DMS114 treated with DMSO at 0.1 percent for 48 hours (cell line): ENCODE measurements at regions not wholly inside any gene's neighbourhood (a gene's known extent, or its start where the extent isn't known, plus 50 kb on each side); places are given as distances from the start of the nearest gene placed in this dataset.
"Not testable (repeated sequence)": the region's sequence is repeated elsewhere in the genome, so short reads cannot be mapped to it uniquely, and the experiment has no call there.

Experiments
- DNase-seq: peaks from one replicate; lab custom pipeline; 2025; ENCODE audit not compliant: unreplicated experiment; lab: John Stamatoyannopoulos, UW

DNA sequence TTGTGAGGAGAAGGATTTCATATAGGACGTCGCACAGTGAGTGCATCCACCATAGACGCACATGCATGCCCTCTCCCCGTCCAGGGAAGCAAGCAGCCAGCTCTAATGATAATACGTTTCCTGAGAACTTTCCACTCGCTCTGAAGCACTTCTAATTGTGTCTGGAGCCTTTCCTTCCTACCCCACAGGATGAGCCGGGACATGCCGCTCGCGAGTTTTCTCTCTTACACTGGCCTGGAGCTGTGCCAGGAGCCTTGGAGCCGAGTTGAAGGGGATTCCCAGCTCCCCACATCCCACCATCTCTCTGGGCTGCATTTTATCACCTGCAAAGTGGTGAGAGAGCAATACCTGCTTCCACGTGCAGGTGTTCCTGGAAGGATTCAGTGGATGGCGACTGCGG is 368.1 kb downstream of the C16orf95 start:
- DNase-seq: no peak

DNA sequence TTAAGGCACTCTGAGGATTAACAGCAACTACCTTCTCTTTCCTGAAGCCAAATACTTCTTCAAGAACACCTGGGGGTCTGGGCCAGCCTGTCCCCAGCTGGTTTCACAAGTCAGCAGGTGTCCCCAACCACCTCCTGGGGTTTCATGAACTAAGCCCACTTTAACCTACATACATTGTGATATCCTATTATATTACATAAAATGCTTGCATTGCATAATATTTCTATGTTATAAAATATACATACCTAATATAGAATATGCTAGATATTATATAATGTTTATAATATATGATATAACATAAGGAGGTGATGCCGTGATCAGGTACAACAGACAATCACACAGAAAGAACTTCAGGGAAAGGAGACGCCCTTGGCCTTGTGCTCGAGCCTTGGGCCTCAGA is 367.6 kb downstream of the C16orf95 start:
- no peak for DNase-seq

DNA sequence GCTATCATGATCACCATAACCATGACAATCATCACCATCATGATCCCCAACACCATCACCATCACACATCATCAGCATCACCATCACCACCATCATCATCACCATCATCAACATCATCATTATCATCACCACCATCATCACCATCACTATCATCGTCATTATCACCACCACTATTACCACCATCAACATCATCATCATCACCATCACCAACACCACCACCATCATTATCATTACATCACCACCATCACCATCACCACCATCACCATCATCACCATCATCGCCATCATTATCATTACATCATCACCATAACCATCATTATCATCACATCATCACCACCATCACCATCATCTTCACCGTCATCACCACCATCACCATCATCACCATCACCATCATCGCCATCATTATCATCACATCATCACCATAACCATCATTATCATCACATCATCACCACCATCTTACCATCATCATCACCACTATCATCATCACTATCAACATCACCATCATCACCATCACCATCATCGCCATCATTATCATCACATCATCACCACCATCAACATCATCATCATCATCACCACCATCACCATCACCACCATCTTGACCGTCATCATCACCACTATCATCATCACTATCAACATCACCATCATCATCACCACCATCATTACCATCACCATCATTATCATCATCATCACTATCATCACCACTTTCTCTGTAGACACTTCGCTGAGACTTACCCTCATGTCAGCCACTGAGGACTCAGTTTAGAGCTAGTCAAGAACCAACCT is 366.0 kb downstream of the C16orf95 start:
- no peak for DNase-seq

DNA sequence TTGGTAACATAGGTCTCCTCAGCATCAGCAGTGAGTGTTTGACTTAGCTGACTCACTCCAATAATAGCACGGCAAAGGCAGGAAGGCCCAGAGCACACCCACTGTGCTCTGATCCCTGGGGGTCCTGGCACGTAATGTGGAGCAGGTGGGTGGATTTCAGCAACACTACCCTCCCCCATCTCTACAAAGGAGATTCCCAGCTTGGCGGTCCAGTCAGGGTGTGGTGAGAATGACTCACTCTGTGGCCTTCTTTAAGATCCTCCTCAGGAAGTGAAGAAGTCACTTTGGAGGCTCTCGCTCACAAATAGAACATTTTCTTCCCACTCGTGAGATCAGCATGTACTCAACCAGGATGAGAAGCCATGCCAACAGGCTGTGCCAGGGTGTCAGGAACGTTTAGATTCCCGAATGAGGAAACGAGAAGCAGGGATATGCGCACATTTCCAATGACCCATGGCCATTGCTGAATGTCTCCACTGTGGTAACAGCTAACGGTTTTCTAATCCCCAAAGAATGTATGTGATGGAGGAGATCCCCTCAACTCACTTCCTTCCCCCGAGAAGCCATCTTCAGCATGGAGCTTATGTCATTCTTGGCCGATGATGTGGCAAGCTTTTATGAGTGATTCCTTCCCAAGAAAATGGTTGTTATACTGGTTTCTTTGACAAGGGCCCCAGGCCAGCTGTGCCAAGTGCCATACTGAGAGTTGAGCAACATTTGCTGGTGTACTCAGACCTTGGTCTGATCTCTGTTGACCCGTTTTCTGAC is 365.2 kb downstream of the C16orf95 start:
- no peak for DNase-seq

DNA sequence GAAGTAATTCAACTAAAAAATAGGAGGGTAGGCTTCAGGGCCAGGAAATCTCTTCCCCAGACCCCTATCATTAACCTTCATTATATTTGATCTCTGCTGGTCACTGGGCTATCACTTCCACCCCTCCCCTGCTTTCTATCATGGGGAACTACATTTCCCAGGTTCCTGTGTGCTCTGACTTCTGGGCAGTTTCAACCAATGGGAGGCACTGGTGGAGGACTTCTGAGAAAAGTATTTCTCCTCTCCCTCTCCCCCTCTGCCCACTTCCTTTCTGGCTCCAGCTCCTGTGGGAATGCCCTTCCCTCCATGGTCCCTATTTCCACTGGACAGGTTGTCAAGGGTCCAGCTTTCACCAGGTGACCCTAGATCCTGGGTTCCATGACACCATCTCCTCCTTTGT is 364.4 kb downstream of the C16orf95 start:
- no peak for DNase-seq

DNA sequence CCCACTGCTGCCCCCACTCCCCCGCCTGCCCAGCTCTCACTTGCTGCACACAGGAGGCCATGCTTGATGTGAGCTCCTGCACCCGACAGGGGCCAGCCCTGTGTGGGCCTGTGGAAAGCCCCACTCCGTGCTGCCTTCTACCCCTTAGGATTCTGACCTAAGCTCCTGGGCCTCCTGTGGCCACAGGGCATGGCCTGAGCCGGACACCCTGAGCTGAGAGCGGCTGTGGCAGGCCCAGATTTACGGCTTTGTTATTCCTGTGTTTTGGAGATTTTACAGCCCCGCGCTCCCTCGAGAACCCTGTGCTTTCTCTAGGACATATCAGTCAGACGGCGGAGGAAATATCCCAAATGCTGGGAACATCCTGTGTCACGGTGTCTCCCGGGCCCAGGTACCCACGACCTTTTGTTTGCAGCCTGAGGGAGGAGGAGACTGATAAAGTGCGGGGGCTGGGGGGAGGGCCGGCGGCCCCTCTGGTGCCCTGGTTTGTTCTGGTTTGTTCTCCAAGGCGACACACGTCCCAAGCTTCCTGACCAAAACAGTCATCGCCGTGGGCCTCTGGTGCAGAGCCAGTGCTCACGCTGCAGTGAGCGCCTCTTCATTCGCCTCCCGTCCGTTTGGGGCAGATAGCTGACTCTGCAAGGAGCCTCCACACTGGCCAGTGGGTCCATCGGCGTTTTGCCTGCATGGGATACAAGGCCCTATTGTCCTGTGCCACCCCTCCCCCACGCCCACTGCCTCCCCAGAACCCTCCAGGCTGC is 363.4 kb downstream of the C16orf95 start:
- DNase-seq: no peak

DNA sequence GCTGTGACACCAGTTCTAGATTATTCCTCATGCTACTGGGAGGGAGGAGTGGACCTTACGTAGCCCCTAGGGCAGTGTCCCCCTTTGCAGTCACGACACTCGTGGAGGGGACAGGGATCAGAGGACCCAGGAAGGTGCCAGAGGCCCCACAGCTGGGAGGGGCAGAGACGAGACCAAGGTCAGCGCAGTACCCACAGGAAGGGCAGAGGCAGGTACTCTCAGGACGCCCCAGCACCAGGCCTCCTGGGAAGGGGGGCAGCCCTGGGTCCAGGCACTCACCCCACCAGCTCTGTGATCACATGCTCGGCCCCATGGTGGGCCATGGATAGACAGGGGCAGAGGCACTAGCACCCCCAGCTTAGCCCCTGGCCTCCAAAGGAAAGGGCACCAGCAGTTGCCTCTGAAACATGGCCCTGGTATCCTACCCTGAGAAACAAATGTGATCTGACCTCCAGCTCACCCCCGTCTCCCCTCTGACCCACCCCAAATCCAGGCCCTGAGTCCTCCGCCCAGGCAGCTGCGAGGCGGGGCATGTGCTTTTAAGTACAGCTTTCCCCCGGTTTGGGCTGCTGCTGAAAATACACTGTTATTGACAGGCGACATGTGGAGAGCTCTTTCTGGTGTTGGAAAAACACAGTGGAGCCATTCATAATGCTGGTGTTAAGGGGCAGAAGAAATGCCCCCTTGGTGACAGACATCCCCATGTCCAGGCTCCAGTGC is 361.9 kb downstream of the C16orf95 start:
- DNase-seq: no peak

DNA sequence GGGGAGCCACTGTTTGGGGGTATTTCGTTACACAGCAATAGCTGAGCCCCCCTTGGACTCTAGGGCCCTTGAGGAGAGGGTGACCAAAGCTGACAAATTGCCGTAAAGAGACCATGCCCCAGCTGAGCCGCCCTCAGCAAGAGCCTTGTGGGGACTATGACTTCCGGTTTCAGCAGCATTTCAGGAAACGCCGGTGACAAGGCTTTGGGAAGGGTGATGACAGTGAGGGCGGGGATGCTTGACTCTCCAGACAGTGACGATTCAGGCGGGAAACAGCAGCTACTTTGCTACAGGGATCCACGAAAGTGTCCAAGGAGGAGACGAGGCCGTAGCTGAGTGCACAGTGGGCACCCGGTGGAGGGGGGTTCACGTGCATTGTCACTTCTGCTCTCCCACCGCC is 360.8 kb downstream of the C16orf95 start:
- DNase-seq: no peak

DNA sequence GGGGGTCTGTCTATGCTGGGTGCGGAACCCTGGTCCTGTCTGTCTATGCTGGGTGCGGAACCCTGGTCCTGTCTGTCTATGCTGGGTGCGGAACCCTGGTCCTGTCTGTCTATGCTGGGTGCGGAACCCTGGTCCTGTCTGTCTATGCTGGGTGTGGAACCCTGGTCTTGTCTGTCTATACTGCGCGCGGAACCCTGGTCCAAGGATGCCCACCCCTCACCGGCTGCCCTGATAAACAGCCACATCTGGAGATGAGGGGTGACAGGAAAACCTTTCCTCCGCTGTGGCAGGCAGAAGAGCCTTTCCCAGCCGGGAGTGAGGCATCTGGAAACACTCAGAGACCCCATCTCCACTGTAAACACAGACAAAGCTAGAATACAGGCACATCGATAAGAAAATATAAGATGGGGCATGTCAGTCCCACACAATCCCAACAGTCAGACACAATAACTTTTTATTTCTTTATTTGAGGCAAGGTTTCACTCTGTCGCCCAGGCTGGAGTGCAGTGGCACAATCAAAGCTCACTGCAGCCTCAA is 359.5 kb downstream of the C16orf95 start:
- DNase-seq: not testable (repeated sequence)

DNA sequence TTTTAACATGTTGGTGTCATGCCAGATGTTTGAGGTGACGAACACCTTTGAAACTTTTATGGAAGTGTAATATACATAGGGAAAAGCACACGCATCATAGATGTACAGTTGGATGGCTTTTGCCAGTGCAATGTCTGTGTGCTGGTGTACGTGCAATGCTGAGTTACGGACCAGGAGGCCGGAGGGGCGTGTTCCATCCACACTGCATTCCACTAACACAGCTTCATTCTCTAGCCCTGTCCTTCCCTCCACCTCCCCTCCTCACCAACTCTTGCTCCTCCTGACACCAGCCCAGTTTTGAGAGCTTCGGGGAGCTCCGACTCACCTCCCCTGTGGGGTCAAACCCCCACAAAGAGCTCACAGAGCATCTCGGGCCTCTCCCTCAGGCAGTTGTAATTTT is 358.8 kb downstream of the C16orf95 start:
- no peak for DNase-seq

DNA sequence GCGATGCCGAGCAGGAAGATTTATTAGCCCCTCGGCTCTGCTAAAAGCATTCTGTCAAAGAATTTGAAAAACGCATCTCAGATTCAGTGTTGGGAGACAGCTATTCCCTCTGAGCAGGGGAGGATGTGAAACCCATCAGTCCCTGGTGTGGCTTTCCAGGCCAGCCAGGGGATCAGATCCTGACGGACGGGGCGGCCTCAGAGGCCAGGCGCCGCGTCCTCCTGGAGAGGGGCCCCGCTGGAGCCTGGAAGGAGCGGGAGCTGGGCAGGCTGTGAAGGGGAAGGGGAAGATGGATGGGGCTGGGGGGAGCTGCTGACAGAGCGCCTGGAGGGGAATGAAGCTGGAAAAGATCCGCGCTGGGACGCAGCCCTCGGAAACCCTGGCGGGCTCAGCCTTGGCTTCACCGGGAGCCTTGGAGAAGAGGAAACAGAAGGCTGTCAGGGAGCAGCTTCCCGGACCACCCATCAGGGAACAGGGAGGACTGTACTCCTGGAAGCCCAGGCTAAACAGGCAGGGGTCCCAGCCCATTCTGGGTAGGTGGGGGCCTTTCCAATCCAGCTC is 358.0 kb downstream of the C16orf95 start:
- DNase-seq: no peak

DNA sequence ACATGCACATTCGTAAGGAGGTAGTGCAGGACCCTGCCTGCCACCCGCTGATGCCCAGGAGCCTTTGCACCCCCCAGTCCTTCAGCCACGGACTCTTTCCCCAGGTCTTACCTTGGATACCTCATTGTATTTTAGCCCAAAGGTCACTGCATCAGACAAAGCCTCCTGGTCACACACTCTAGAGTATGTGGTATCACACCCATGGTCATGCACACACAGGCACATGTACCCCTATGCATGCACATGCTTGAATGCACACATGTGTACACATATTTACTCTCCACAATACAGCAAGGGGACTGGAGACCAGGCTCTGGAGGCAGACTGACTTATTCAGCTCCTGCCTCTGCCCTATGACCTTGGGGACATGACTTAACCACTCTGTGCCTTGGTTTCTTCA is 357.5 kb downstream of the C16orf95 start:
- no peak for DNase-seq

DNA sequence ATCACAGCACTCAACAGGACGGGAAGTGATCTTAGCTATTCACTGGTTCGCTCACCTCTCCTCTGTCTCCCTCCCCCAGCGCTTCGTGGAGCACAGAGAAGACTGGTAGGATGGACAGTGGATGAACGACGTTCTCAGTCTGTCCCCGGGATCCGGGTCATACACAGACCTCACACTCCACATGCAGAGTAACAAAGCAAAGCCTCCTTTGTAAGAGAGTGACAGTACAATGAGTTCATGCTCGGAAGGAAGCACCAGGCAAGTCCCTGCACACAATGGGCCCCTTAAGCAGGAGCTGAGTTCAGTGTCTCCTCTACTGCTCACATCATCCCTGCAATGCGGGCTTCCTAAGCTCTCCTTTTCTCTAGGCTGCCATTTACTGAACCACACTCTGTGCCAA is 356.9 kb downstream of the C16orf95 start:
- DNase-seq: no peak

DNA sequence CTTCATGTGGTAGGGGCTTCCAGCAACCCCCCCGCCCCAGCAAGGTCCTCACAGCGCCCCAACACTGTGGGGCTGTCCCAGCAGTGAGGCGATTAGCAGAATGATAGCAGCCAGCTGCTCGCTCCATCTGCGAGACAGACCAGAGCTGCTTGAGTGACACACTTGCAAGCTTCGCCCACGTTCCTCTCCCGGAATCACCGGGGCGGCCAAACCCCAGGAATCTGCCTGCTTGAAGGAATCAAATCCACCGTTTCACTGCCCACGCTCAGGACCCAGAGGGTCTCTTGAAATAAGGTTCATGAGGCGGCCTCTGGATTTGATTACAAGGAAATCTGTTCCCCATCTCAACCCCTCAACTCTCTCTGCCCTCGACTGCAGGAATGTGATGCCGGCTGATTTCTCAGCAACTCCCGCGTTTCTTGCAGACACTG is 356.0 kb downstream of the C16orf95 start:
- no peak for DNase-seq

DNA sequence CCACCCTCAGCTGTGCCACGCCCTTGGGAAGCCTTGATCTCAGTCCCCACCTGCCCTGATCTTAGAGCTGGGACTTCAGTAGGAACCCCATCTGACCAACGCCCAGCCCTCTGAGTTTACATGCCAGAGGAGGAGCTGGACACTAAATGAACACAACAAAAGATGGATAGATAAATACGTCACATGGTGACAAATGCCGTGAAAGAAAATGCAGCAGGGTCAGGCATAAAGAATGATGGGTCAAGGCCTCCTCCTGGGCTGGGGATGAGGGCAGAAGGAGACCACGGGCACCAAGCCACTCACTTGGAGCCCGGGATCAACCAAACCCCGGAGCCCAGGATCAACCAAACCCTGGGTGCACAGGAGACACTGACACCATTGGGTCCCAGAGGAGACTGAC is 354.9 kb downstream of the C16orf95 start:
- DNase-seq: no peak

DNA sequence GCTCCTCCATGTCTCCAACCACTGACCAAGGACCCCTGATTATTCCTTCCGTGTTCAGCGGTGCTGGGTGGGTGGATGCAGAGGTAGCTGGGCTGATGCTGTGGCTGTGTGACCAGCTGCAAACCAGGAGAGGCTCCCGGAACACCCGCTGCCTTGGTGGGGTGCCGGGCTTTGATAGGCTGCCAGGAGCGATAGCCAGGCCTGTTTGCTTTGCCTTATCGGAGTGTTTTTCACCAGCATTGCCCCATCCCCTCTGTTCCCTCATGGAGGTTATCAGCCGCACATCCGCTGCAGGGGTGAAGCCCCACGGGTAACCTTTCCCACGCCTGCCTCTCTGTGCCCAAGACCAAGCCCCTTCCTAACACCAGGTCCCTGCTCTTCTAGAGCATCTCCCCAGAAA is 354.3 kb downstream of the C16orf95 start:
- no peak for DNase-seq

DNA sequence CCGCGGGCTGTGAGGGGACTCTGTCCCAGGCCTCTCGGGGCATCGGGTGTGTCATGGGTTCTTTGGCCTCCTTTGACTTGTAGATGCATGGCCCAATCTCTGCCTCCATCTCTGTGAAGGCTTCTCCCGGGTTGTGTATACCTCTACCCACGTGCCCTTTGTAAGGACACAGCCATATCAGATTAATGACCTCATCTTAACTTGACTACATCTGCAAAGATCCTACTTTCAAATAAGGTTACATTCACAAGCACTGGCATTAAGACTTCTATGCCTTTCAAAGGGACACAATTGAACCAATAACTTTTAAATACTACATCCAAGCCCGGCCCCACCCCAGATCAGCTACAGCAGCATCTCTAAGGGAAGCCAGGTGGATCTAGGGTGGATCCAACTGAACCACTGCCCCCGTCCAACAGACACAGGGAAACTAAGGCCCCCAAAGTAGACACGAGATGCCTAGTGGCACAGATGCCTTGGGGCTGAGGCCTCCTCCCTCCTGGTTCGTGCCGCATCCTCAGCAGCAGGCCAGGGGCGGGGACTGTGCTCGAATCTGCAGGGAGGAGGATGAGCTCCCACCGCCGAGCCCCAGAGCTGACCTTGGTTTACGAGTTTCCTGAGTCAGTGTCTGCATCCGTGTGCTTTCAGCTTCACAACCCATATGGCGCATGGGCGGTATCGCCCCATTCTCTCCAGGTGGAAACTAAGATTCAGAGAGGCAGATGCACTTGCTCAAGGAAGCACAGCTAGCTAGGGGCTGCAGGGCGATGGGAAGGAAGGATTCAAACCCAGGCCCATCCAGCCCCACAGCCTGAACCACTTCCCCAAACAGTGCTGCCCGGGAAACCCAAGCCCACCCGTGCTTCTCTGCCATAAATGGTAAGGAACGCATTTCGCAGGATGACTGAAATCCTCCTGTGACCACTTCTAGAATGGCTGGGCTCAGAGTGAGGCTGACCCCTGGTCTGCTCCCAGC is 353.3 kb downstream of the C16orf95 start:
- DNase-seq: no peak

DNA sequence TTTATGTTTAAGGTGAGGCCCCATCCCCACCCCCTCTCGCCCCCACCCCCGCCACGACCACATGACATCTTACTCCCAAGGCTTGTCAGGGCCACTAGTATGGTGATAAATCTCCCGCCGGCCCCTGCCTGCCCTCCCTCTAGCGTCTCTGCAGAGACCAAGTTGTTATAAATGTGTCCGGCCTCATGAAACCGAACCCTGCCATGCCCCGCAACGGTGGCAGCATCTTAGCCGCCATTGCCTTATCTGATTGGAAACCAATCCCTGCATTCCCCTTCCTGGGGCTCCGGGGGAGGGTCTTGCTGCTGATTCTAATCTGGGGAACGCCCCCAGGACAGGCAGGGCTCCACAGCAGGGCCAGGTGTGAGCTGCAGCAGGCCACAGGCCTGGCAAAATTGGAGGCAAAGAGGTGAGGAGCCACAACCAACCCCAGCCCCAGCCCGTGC is 352.4 kb downstream of the C16orf95 start:
- DNase-seq: no peak

DNA sequence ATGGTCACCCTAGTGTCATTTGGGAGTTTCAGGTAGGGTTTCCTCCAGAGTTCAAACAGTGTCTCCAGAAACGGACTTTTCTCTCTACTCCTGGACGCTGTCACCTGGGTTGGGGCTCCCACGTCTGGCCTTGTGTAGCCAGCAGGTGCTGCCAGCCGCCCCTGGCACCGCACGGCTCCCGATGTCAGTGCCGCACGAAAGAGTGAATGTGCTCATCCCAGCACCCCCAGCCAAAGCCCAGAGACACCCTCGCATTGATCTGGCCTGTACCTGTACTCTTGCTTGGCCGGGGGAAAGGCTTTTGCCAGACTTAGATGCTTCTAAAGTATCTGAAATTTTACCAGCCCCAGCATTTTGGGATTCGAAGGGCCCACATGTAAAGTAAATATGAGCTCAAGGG is 351.9 kb downstream of the C16orf95 start:
- no peak for DNase-seq
